ENCODE measurements at regions not wholly inside any gene's neighbourhood (a gene's known extent, or its start where the extent isn't known, plus 50 kb on each side); places are given as distances from the start of the nearest gene placed in this dataset.

DNA sequence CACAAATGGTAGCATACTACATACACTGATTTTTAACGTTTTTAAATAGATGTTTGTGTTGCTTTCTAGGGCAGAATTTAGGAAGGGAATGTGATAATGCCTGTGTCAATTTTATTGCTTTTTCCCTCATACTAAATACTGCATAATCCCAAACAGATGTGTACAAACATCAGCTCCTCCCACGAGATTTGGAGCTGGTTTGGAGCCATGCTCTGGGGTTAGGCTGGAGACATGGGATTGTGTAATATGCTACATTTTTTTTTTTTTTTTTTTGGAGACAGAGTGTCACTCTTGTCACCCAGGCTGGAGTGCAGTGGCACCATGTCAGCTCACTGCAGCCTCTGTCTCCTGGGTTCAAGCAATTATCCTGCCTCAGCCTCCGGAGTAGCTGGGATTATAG lies 80.1 kb downstream of the EBLN2 start:
- TF ChIP-seq, protein P1, sequence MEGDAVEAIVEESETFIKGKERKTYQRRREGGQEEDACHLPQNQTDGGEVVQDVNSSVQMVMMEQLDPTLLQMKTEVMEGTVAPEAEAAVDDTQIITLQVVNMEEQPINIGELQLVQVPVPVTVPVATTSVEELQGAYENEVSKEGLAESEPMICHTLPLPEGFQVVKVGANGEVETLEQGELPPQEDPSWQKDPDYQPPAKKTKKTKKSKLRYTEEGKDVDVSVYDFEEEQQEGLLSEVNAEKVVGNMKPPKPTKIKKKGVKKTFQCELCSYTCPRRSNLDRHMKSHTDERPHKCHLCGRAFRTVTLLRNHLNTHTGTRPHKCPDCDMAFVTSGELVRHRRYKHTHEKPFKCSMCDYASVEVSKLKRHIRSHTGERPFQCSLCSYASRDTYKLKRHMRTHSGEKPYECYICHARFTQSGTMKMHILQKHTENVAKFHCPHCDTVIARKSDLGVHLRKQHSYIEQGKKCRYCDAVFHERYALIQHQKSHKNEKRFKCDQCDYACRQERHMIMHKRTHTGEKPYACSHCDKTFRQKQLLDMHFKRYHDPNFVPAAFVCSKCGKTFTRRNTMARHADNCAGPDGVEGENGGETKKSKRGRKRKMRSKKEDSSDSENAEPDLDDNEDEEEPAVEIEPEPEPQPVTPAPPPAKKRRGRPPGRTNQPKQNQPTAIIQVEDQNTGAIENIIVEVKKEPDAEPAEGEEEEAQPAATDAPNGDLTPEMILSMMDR (IDR thresholded peaks at IDR 0.05): no peak
- TF ChIP-seq EP300 (IDR thresholded peaks at IDR 0.05): no peak
